WTC11 (cell line): ENCODE measurements at regions not wholly inside any gene's neighbourhood (a gene's known extent, or its start where the extent isn't known, plus 50 kb on each side); places are given as distances from the start of the nearest gene placed in this dataset.
A peak's percentile ranks its signal among the peaks of the same experiment; 100 is the strongest.

Experiments
- ATAC-seq: fragments of 200-7000 bp; cut with Tn5 transposase; 2 replicates; pipeline ENCODE4 v1.10.0; 2021; ENCODE audit warnings: mild to moderate bottlenecking, moderate library complexity
- CTCF ChIA-PET: fragments of 300-600 bp; sonication (Branson Sonifier 250); formaldehyde crosslinking; loops from one replicate; lab custom pipeline; 2021; ENCODE audit warnings: antibody characterized with exemption; lab: Charles Lee
- POLR2A ChIA-PET: fragments of 350-600 bp; sonication (Branson Sonifier 250); formaldehyde crosslinking; loops from one replicate; lab custom pipeline; 2021; ENCODE audit warnings: antibody characterized with exemption; lab: Charles Lee
- DNase-seq: peaks from one replicate; pipeline ENCODE4 v3.0.0; 2021; ENCODE audit warnings: low spot score
- H3K27ac Mint-ChIP-seq: 2 replicates; pipeline ENCODE4 v1.8.0; 2021; ENCODE audit warnings: mixed read lengths
- H3K27me3 Mint-ChIP-seq: 2 replicates; pipeline ENCODE4 v1.8.0; 2021; ENCODE audit warnings: low read depth, mild to moderate bottlenecking, moderate library complexity, mixed read lengths
- H3K36me3 Mint-ChIP-seq: 2 replicates; pipeline ENCODE4 v1.8.0; 2021; ENCODE audit warnings: mixed read lengths
- H3K4me1 Mint-ChIP-seq: 2 replicates; pipeline ENCODE4 v1.8.0; 2022; ENCODE audit warnings: mixed read lengths
- H3K4me3 Mint-ChIP-seq: 2 replicates; pipeline ENCODE4 v1.8.0; 2021; ENCODE audit warnings: mild to moderate bottlenecking, moderate library complexity, mixed read lengths
- H3K9me3 Mint-ChIP-seq: 2 replicates; pipeline ENCODE4 v1.8.0; 2021; ENCODE audit warnings: mixed read lengths
- ESRRA ChIP-seq: sonication (generic); formaldehyde crosslinking; IDR thresholded peaks from 2 replicates; pipeline ENCODE4 v1.8.1; 2022; ENCODE audit warnings: mild to moderate bottlenecking, missing genetic modification reagents, borderline replicate concordance
- ETV6 ChIP-seq: sonication (generic); formaldehyde crosslinking; IDR thresholded peaks from 2 replicates; pipeline ENCODE4 v1.8.1; 2022; ENCODE audit warnings: mild to moderate bottlenecking, missing genetic modification reagents
- JAZF1 ChIP-seq: fragments of 250-450 bp; sonication (Bioruptor Pico); IDR thresholded peaks from 2 replicates; pipeline ENCODE4 v1.9.0; 2021; ENCODE audit warnings: moderate library complexity, mild to moderate bottlenecking, inconsistent platforms
- KAT7 ChIP-seq: sonication (generic); formaldehyde crosslinking; IDR thresholded peaks from 2 replicates; pipeline ENCODE4 v1.8.1; 2023; ENCODE audit warnings: missing genetic modification reagents, mild to moderate bottlenecking, borderline replicate concordance
- MYBL2 ChIP-seq: sonication (generic); formaldehyde crosslinking; IDR thresholded peaks from 2 replicates; pipeline ENCODE4 v1.8.1; 2023; ENCODE audit warnings: mild to moderate bottlenecking, moderate library complexity, missing genetic modification reagents
- NFE2L1 ChIP-seq: sonication (generic); formaldehyde crosslinking; IDR thresholded peaks from 2 replicates; pipeline ENCODE4 v1.8.1; 2023; ENCODE audit warnings: missing genetic modification reagents
- NR3C1 ChIP-seq: sonication (generic); formaldehyde crosslinking; conservative IDR thresholded peaks from 2 replicates; pipeline ENCODE4 v1.8.1; 2023; ENCODE audit warnings: low read depth, mild to moderate bottlenecking, missing genetic modification reagents
- OVOL2 ChIP-seq: fragments of 250-450 bp; sonication (Bioruptor Pico); IDR thresholded peaks from 2 replicates; pipeline ENCODE4 v1.9.0; 2021; ENCODE audit warnings: mild to moderate bottlenecking, borderline replicate concordance
- TEAD1 ChIP-seq: sonication (generic); formaldehyde crosslinking; IDR thresholded peaks from 2 replicates; pipeline ENCODE4 v1.8.0; 2022; ENCODE audit warnings: mild to moderate bottlenecking, missing genetic modification reagents
- TEAD4 ChIP-seq: sonication (generic); formaldehyde crosslinking; IDR thresholded peaks from 2 replicates; pipeline ENCODE4 v1.8.0; 2022; ENCODE audit warnings: mild to moderate bottlenecking, missing genetic modification reagents
- ZNF232 ChIP-seq: sonication (generic); formaldehyde crosslinking; IDR thresholded peaks from 2 replicates; pipeline ENCODE4 v1.8.0; 2022; ENCODE audit warnings: mild to moderate bottlenecking, missing genetic modification reagents
- TF ChIP-seq, protein P1 (sequence below): sonication (generic); formaldehyde crosslinking; IDR thresholded peaks from 2 replicates; pipeline ENCODE4 v1.8.1; 2022; ENCODE audit warnings: mild to moderate bottlenecking, moderate library complexity, missing genetic modification reagents
- TF ChIP-seq, protein P2 (sequence below): fragments of 250-450 bp; sonication (Bioruptor Pico); IDR thresholded peaks from 2 replicates; pipeline ENCODE4 v1.8.0; 2021; ENCODE audit warnings: mild to moderate bottlenecking
- TF ChIP-seq, protein P3 (sequence below): fragments of 250-450 bp; sonication (Bioruptor Pico); IDR thresholded peaks from 2 replicates; pipeline ENCODE4 v1.9.0; 2021; ENCODE audit warnings: mild to moderate bottlenecking, borderline replicate concordance
- TF ChIP-seq, protein P4 (sequence below): sonication (generic); formaldehyde crosslinking; IDR thresholded peaks from 2 replicates; pipeline ENCODE4 v1.8.1; 2023; ENCODE audit warnings: mild to moderate bottlenecking, missing genetic modification reagents
- TF ChIP-seq, protein P5 (sequence below): sonication (generic); formaldehyde crosslinking; IDR thresholded peaks from 2 replicates; pipeline ENCODE4 v1.8.0; 2023; ENCODE audit warnings: mild to moderate bottlenecking, missing genetic modification reagents

DNA sequence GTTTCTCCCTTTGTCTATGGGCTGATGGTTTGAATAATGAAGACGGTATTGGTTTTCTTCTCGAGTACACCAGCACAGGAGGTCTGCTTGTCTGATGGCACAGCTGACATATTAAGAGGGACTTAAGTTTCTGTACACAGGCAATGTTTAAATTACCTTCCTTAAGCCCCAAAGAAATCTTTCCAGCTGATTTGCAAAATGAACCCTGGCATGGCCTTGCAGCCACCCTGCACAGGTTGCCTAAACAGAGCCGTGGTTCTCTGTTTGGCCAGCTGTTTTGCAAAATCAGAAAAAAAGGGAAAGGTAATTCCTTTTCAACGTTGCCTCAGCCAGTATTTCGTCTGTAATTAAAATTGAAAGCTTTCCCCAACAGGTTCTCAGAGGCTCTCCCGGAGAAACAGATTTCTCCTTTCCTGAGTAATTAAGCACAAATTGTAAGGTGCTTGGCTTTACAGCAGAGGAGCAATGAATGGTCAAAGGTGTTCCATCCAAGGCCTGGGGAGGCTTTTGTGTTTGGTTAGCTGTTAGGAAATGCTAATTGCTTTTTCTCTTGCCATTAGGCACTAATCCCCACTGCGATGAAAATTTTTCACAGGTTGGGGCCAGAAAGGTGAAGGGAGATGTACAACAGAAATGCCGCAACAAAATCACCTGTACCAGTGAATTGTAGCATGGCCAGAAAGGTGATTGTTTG is 138.9 kb downstream of the RASEF start:
- no peak for TF ChIP-seq ETV6 (CRISPR knock-in tag)
- TF ChIP-seq, protein P1, sequence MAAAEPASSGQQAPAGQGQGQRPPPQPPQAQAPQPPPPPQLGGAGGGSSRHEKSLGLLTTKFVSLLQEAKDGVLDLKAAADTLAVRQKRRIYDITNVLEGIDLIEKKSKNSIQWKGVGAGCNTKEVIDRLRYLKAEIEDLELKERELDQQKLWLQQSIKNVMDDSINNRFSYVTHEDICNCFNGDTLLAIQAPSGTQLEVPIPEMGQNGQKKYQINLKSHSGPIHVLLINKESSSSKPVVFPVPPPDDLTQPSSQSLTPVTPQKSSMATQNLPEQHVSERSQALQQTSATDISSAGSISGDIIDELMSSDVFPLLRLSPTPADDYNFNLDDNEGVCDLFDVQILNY (CRISPR knock-in tag), result no peak
- no peak for TF ChIP-seq OVOL2 (CRISPR knock-in tag)
- TF ChIP-seq NFE2L1 (CRISPR knock-in tag), result no peak
- TF ChIP-seq KAT7 (CRISPR knock-in tag), result no peak
- TF ChIP-seq TEAD4, result no peak
- TF ChIP-seq TEAD1 (CRISPR knock-in tag), result no peak
- TF ChIP-seq ESRRA, result no peak
- TF ChIP-seq, protein P2, sequence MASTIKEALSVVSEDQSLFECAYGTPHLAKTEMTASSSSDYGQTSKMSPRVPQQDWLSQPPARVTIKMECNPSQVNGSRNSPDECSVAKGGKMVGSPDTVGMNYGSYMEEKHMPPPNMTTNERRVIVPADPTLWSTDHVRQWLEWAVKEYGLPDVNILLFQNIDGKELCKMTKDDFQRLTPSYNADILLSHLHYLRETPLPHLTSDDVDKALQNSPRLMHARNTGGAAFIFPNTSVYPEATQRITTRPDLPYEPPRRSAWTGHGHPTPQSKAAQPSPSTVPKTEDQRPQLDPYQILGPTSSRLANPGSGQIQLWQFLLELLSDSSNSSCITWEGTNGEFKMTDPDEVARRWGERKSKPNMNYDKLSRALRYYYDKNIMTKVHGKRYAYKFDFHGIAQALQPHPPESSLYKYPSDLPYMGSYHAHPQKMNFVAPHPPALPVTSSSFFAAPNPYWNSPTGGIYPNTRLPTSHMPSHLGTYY (CRISPR knock-in tag), result no peak
- TF ChIP-seq NR3C1, result no peak
- TF ChIP-seq ZNF232 (CRISPR knock-in tag), result no peak
- TF ChIP-seq, protein P3, sequence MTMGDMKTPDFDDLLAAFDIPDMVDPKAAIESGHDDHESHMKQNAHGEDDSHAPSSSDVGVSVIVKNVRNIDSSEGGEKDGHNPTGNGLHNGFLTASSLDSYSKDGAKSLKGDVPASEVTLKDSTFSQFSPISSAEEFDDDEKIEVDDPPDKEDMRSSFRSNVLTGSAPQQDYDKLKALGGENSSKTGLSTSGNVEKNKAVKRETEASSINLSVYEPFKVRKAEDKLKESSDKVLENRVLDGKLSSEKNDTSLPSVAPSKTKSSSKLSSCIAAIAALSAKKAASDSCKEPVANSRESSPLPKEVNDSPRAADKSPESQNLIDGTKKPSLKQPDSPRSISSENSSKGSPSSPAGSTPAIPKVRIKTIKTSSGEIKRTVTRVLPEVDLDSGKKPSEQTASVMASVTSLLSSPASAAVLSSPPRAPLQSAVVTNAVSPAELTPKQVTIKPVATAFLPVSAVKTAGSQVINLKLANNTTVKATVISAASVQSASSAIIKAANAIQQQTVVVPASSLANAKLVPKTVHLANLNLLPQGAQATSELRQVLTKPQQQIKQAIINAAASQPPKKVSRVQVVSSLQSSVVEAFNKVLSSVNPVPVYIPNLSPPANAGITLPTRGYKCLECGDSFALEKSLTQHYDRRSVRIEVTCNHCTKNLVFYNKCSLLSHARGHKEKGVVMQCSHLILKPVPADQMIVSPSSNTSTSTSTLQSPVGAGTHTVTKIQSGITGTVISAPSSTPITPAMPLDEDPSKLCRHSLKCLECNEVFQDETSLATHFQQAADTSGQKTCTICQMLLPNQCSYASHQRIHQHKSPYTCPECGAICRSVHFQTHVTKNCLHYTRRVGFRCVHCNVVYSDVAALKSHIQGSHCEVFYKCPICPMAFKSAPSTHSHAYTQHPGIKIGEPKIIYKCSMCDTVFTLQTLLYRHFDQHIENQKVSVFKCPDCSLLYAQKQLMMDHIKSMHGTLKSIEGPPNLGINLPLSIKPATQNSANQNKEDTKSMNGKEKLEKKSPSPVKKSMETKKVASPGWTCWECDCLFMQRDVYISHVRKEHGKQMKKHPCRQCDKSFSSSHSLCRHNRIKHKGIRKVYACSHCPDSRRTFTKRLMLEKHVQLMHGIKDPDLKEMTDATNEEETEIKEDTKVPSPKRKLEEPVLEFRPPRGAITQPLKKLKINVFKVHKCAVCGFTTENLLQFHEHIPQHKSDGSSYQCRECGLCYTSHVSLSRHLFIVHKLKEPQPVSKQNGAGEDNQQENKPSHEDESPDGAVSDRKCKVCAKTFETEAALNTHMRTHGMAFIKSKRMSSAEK (CRISPR knock-in tag), result no peak
- TF ChIP-seq, protein P4, sequence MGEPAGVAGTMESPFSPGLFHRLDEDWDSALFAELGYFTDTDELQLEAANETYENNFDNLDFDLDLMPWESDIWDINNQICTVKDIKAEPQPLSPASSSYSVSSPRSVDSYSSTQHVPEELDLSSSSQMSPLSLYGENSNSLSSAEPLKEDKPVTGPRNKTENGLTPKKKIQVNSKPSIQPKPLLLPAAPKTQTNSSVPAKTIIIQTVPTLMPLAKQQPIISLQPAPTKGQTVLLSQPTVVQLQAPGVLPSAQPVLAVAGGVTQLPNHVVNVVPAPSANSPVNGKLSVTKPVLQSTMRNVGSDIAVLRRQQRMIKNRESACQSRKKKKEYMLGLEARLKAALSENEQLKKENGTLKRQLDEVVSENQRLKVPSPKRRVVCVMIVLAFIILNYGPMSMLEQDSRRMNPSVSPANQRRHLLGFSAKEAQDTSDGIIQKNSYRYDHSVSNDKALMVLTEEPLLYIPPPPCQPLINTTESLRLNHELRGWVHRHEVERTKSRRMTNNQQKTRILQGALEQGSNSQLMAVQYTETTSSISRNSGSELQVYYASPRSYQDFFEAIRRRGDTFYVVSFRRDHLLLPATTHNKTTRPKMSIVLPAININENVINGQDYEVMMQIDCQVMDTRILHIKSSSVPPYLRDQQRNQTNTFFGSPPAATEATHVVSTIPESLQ (CRISPR knock-in tag), result no peak
- TF ChIP-seq, protein P5, sequence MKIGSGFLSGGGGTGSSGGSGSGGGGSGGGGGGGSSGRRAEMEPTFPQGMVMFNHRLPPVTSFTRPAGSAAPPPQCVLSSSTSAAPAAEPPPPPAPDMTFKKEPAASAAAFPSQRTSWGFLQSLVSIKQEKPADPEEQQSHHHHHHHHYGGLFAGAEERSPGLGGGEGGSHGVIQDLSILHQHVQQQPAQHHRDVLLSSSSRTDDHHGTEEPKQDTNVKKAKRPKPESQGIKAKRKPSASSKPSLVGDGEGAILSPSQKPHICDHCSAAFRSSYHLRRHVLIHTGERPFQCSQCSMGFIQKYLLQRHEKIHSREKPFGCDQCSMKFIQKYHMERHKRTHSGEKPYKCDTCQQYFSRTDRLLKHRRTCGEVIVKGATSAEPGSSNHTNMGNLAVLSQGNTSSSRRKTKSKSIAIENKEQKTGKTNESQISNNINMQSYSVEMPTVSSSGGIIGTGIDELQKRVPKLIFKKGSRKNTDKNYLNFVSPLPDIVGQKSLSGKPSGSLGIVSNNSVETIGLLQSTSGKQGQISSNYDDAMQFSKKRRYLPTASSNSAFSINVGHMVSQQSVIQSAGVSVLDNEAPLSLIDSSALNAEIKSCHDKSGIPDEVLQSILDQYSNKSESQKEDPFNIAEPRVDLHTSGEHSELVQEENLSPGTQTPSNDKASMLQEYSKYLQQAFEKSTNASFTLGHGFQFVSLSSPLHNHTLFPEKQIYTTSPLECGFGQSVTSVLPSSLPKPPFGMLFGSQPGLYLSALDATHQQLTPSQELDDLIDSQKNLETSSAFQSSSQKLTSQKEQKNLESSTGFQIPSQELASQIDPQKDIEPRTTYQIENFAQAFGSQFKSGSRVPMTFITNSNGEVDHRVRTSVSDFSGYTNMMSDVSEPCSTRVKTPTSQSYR (CRISPR knock-in tag), result no peak
- no peak for TF ChIP-seq JAZF1 (CRISPR knock-in tag)
- no peak for TF ChIP-seq MYBL2 (CRISPR knock-in tag)
- peaks cover 33% of the 10 kb centered on the region for H3K4me1 Mint-ChIP-seq
- peaks cover 26% of the 10 kb centered on the region for H3K9me3 Mint-ChIP-seq
- POLR2A ChIA-PET, result no interaction called here
- no peak overlapping the region for H3K4me3 Mint-ChIP-seq
- DNase-seq (no peak), ATAC-seq (peak; percentile 19)
- CTCF ChIA-PET, result interaction anchor here (1.0 kb wide), 1 partner anchor 11 kb away, joined by 3 read pairs; no protein-coding TSS in a partner anchor
- no peaks in the 10 kb centered on the region for H3K27me3 Mint-ChIP-seq
- H3K36me3 Mint-ChIP-seq, result peaks cover 27% of the 10 kb centered on the region
- H3K27ac Mint-ChIP-seq, result peak overlapping the region; percentile 59; the same call in 1 of the 2 replicates
